ENCODE measurements at regions not wholly inside any gene's neighbourhood (a gene's known extent, or its start where the extent isn't known, plus 50 kb on each side); places are given as distances from the start of the nearest gene placed in this dataset.

DNA sequence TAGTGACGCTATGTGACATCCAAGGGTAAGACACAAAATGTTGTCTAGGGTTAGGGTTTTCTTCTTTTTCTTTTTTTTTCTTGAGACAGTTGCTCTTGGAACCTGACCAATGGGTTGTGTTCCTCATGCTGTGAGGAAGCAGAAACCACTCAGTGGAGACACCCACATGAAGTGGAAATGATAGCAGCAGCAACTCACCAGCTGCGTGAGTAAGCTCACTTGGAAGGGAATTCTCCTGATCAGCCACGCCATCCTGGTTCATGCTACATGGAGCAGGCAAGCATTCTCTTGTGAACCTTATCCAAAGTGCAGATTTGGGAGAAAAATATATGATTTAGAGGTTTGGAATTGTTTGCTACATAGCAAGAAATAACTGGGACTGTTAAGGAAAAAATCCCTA lies 863.7 kb downstream of the EPHA4 start:
- Histone ChIP-seq H3K27ac (no peak overlapping the region), H3K36me3 (no peaks in the 10 kb centered on the region), H3K4me3 (no peak overlapping the region), H3K9me3 (no peaks in the 10 kb centered on the region), H3K27me3 (no peaks in the 10 kb centered on the region), H3K4me1 (no peaks in the 10 kb centered on the region)
- TF ChIP-seq, protein P1, sequence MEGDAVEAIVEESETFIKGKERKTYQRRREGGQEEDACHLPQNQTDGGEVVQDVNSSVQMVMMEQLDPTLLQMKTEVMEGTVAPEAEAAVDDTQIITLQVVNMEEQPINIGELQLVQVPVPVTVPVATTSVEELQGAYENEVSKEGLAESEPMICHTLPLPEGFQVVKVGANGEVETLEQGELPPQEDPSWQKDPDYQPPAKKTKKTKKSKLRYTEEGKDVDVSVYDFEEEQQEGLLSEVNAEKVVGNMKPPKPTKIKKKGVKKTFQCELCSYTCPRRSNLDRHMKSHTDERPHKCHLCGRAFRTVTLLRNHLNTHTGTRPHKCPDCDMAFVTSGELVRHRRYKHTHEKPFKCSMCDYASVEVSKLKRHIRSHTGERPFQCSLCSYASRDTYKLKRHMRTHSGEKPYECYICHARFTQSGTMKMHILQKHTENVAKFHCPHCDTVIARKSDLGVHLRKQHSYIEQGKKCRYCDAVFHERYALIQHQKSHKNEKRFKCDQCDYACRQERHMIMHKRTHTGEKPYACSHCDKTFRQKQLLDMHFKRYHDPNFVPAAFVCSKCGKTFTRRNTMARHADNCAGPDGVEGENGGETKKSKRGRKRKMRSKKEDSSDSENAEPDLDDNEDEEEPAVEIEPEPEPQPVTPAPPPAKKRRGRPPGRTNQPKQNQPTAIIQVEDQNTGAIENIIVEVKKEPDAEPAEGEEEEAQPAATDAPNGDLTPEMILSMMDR (IDR thresholded peaks at IDR 0.05): no peak
- no peak for TF ChIP-seq POLR2A (IDR thresholded peaks at IDR 0.05)
- 69 to 77% methylated on average over 3 of the region's 3 CpGs for WGBS, 2 donors
- no peak for DNase-seq
- intact Hi-C loops (cut with DNase I): no loop called here

- WGBS, 2 donors: 85 to 93% methylated on average over 3 of the region's 3 CpGs
- H3K27me3 ChIP-seq: no peaks in the 10 kb centered on the region
- no peaks in the 10 kb centered on the region for H3K9me3 ChIP-seq
- no peaks in the 10 kb centered on the region for H3K4me1 ChIP-seq
- no peak overlapping the region for H3K27ac ChIP-seq
- no peaks in the 10 kb centered on the region for H3K36me3 ChIP-seq
- intact Hi-C loops (cut with DNase I): no loop called here
- DNase-seq: no peak
- TF ChIP-seq POLR2A (IDR thresholded peaks at IDR 0.05): no peak
- TF ChIP-seq, protein P1 (IDR thresholded peaks at IDR 0.05): no peak
- H3K4me3 ChIP-seq: no peak overlapping the region
Observed at GRCh38 chr2:220717283-220717682, 854.8 kb downstream of the EPHA4 start.

- no peak overlapping the region for H3K4me3 ChIP-seq
- intact Hi-C loops (cut with DNase I): no loop called here
- H3K27ac ChIP-seq: no peak overlapping the region
- H3K36me3 ChIP-seq: no peaks in the 10 kb centered on the region
- DNase-seq: no peak
- H3K27me3 ChIP-seq: no peaks in the 10 kb centered on the region
- 41 to 61% methylated on average over 4 of the region's 4 CpGs for WGBS, 2 donors
- no peaks in the 10 kb centered on the region for H3K9me3 ChIP-seq
- no peak for TF ChIP-seq POLR2A (IDR thresholded peaks at IDR 0.05)
- TF ChIP-seq, protein P1 (IDR thresholded peaks at IDR 0.05): no peak
- no peaks in the 10 kb centered on the region for H3K4me1 ChIP-seq
Observed at GRCh38 chr2:220736778-220737177, 835.3 kb downstream of the EPHA4 start.

GRCh38 chr2:220743203-220743602 lies 828.9 kb downstream of the EPHA4 start:
- Histone ChIP-seq H3K4me1 (no peaks in the 10 kb centered on the region), H3K27ac (no peak overlapping the region), H3K9me3 (no peaks in the 10 kb centered on the region), H3K4me3 (no peak overlapping the region), H3K27me3 (no peaks in the 10 kb centered on the region), H3K36me3 (no peaks in the 10 kb centered on the region)
- intact Hi-C loops (cut with DNase I): no loop called here
- TF ChIP-seq POLR2A (IDR thresholded peaks at IDR 0.05): no peak
- TF ChIP-seq, protein P1 (IDR thresholded peaks at IDR 0.05): no peak
- no peak for DNase-seq
- 70 to 77% methylated on average over 2 of the region's 2 CpGs for WGBS, 2 donors

DNA sequence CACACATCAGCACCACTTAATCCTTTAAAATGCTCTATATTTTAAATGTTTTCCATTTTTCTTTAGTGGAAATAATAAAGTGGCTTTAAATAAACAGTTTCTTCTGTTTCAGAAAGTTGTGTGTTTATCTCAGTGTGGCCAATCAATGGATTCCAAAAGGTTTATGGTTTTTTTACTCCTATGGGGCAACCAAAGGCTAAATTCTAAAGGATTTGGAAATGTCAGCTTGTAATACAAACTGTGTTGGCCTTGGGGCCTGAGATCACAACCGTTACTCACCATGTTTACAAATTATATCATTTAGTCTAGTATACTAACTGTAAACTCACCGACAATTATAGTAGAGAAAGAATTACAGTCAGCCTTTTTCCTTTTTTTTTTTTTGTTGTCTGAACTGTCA lies 827.2 kb downstream of the EPHA4 start:
- TF ChIP-seq POLR2A (IDR thresholded peaks at IDR 0.05): no peak
- TF ChIP-seq, protein P1 (IDR thresholded peaks at IDR 0.05): no peak
- no peak overlapping the region for H3K27ac ChIP-seq
- H3K4me3 ChIP-seq: no peak overlapping the region
- H3K9me3 ChIP-seq: no peaks in the 10 kb centered on the region
- H3K4me1 ChIP-seq: no peaks in the 10 kb centered on the region
- H3K36me3 ChIP-seq: no peaks in the 10 kb centered on the region
- intact Hi-C loops (cut with DNase I): no loop called here
- WGBS, 2 donors: 47 to 61% methylated on average over 2 of the region's 2 CpGs
- no peaks in the 10 kb centered on the region for H3K27me3 ChIP-seq
- no peak for DNase-seq
